GM12878 (cell line): ENCODE measurements at regions not wholly inside any gene's neighbourhood (a gene's known extent, or its start where the extent isn't known, plus 50 kb on each side); places are given as distances from the start of the nearest gene placed in this dataset.

Experiments
- EP300 ChIP-seq, 2 experiments: fragments of 150-350 bp in 1 of 2; IDR thresholded peaks; 2 replicates each; pipeline ENCODE4 v1.6.1; 2011 to 2012; ENCODE audit warnings: low read depth in 2 of 2, low read length in 2 of 2, borderline replicate concordance in 1 of 2, improper control_type of control experiment in 1 of 2, inconsistent platforms in 1 of 2; ENCODE audit not compliant: control insufficient read depth in 1 of 2
- TAF1 ChIP-seq: IDR thresholded peaks from 2 replicates; pipeline ENCODE4 v1.6.1; 2011; ENCODE audit warnings: mild to moderate bottlenecking, low read depth, low read length, borderline replicate concordance
- TF ChIP-seq, protein P1 (sequence below): IDR thresholded peaks from 2 replicates; pipeline ENCODE4 v1.6.1; 2012; ENCODE audit warnings: mild to moderate bottlenecking, low read depth, low read length

DNA sequence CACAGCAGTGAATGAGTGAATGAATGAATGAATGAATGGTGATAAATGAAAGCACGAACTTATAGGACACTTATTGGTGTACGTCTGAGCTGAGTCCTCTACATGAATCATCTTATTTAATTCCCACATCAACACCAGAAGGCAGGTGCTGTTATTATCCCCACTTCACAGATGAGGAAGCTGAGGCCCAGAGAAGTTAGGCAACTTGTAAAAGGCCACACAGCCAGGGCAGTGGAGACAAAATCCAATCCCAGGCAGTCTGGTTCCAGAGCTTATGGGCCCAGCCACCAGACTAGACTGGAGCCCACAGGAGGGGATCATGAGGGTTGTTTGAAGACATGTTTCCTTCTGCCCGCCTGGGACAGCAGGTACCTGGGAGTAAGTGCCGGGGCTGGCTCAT is 364.0 kb downstream of the MN1 start:
- TF ChIP-seq, protein P1, sequence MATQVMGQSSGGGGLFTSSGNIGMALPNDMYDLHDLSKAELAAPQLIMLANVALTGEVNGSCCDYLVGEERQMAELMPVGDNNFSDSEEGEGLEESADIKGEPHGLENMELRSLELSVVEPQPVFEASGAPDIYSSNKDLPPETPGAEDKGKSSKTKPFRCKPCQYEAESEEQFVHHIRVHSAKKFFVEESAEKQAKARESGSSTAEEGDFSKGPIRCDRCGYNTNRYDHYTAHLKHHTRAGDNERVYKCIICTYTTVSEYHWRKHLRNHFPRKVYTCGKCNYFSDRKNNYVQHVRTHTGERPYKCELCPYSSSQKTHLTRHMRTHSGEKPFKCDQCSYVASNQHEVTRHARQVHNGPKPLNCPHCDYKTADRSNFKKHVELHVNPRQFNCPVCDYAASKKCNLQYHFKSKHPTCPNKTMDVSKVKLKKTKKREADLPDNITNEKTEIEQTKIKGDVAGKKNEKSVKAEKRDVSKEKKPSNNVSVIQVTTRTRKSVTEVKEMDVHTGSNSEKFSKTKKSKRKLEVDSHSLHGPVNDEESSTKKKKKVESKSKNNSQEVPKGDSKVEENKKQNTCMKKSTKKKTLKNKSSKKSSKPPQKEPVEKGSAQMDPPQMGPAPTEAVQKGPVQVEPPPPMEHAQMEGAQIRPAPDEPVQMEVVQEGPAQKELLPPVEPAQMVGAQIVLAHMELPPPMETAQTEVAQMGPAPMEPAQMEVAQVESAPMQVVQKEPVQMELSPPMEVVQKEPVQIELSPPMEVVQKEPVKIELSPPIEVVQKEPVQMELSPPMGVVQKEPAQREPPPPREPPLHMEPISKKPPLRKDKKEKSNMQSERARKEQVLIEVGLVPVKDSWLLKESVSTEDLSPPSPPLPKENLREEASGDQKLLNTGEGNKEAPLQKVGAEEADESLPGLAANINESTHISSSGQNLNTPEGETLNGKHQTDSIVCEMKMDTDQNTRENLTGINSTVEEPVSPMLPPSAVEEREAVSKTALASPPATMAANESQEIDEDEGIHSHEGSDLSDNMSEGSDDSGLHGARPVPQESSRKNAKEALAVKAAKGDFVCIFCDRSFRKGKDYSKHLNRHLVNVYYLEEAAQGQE, result no peak
- TF ChIP-seq EP300 (IDR thresholded peaks at IDR 0.05; ENCODE audit: borderline replicate concordance in 1 of 2, control insufficient read depth in 1 of 2, low read depth in 2 of 2, low read length in 2 of 2) (no peak), TAF1 (no peak)
